NB4 (cell line): ENCODE measurements at regions not wholly inside any gene's neighbourhood (a gene's known extent, or its start where the extent isn't known, plus 50 kb on each side); places are given as distances from the start of the nearest gene placed in this dataset.
"Not testable (repeated sequence)": the region's sequence is repeated elsewhere in the genome, so short reads cannot be mapped to it uniquely, and the experiment has no call there.

Source experiments
- DNase-seq: peaks from one replicate; pipeline ENCODE4 v3.0.0; 2010; ENCODE audit warnings: low read depth
- H3K4me3 ChIP-seq: one replicate; pipeline ENCODE4 v1.5.1; 2011; ENCODE audit warnings: mild to moderate bottlenecking, low read depth, low read length, moderate library complexity
- MYC ChIP-seq: IDR thresholded peaks from 2 replicates; pipeline ENCODE4 v1.6.1; 2011; ENCODE audit warnings: low read depth, low read length
- POLR2A ChIP-seq: IDR thresholded peaks from 2 replicates; pipeline ENCODE4 v1.6.1; 2011; ENCODE audit warnings: mild to moderate bottlenecking; ENCODE audit not compliant: insufficient read length; ENCODE audit errors: extremely low read depth
- TF ChIP-seq, protein P1 (sequence below): IDR thresholded peaks from 2 replicates; pipeline ENCODE4 v1.6.1; 2011; ENCODE audit warnings: low read depth, low read length
- TF ChIP-seq, protein P2 (sequence below): IDR thresholded peaks from one replicate; pipeline ENCODE4 v1.5.1; 2012; ENCODE audit warnings: low read depth, low read length

DNA sequence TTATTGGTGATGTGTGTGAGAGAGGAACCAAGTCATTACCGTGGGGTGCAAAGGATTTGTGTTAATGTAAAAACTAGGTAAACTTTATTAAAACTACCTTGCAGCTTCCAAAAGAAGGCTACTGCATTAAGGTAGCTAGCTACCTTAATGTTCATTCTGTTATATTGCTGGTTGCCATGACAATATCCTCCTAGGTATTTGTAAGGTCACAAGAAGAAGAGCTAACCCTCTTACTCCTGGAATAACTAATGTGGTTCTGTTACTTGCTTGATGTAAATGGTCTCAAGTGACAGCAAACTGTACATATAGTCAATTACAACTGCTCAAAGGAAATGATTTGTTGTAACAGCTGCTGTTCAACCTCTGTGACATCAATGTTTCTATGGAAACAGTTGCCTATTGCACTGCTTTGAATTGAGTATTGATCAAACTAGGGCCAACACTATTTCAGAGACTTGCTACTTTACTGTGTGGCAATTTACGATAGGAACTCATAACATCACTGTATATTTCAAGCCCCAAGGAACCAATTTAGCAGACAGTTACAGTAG, 319.8 kb upstream of the HNRNPA3 start:
- DNase-seq, result no peak
- TF ChIP-seq, protein P1, sequence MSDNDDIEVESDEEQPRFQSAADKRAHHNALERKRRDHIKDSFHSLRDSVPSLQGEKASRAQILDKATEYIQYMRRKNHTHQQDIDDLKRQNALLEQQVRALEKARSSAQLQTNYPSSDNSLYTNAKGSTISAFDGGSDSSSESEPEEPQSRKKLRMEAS, result no peak
- TF ChIP-seq, protein P2, sequence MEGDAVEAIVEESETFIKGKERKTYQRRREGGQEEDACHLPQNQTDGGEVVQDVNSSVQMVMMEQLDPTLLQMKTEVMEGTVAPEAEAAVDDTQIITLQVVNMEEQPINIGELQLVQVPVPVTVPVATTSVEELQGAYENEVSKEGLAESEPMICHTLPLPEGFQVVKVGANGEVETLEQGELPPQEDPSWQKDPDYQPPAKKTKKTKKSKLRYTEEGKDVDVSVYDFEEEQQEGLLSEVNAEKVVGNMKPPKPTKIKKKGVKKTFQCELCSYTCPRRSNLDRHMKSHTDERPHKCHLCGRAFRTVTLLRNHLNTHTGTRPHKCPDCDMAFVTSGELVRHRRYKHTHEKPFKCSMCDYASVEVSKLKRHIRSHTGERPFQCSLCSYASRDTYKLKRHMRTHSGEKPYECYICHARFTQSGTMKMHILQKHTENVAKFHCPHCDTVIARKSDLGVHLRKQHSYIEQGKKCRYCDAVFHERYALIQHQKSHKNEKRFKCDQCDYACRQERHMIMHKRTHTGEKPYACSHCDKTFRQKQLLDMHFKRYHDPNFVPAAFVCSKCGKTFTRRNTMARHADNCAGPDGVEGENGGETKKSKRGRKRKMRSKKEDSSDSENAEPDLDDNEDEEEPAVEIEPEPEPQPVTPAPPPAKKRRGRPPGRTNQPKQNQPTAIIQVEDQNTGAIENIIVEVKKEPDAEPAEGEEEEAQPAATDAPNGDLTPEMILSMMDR, result no peak
- TF ChIP-seq MYC (no peak), POLR2A (no peak)
- no peak overlapping the region for H3K4me3 ChIP-seq

DNA sequence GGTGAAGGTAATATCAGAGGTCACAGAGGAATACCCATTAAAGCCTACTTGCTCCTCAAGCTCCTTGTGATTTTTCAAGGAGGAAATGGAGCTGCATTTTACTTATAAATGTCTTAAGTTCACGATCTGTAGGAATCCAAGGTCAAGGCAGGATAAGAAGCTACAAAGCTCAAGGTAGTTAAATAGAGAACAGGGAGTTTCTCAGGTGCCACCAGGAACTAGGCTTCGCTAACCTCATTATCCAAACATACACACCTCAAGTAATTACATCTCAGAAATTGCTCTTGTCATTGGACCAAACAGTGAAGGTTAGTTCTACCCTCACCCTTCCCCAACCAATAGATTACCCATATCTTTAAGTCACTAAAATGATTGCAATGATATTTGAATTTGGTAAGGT, 317.4 kb upstream of the HNRNPA3 start:
- no peak for DNase-seq
- H3K4me3 ChIP-seq, result no peak overlapping the region
- TF ChIP-seq, protein P1, result no peak
- TF ChIP-seq, protein P2, result no peak
- TF ChIP-seq MYC (no peak), POLR2A (no peak)

DNA sequence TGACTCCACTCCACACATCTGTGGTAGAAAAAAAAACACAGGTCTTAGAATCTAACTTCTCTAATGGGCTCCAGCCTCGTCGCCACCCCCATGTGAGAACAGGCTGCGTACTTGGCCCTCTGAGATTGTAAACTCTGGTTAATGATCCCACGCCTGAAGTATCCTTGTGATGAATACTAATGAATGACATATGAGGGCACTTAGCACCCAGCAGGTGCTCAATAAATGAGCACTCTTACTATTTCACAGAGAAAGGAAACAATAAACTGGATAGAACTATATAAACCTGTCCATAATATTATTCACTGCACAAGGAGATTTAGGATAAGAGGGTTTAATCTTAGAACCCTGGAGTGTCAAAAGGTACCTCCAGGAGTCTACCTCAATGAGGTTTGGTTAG, 310.1 kb upstream of the HNRNPA3 start:
- TF ChIP-seq POLR2A, result no peak
- TF ChIP-seq, protein P1, result no peak
- no peak overlapping the region for H3K4me3 ChIP-seq
- no peak for DNase-seq

DNA sequence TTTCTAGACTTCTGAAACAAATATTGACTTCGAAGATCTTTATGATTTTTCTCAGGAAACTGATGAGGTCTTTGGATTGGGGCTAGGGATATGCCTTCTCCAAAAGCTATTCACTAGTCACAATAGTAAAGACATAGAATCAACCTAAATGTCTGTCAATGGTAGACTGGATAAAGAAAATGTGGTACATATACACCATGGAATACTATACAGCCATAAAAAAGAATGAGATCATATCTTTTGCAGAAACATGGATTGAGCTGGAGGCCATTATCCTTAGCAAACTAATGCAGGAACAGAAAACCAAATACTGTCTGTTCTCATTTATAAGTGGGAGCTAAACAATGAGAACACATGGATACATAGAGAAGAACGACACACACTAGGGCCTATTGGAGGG, 308.5 kb upstream of the HNRNPA3 start:
- H3K4me3 ChIP-seq, DNase-seq: not testable (repeated sequence)

DNA sequence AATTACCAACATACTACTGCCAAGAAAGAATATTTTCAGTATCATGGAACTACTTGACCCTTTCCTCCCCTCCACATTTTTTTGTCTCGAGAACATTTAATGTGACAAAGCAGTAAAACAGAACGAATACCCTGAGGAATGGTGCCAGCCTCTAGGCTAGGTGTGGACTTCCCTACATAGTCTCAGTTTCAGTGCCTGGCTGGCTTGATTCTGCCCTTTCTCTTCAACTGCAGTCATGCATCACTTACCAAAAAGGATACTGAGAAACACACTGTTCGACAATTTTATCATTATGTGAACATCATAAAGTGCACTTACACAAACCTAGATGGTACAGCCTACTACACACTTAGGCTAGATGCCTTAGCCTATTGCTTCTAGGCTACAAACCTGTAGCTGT, 305.3 kb upstream of the HNRNPA3 start:
- no peak for DNase-seq
- TF ChIP-seq, protein P1, result no peak
- TF ChIP-seq, protein P2, result no peak
- no peak for TF ChIP-seq MYC
- no peak for TF ChIP-seq POLR2A
- no peak overlapping the region for H3K4me3 ChIP-seq

DNA sequence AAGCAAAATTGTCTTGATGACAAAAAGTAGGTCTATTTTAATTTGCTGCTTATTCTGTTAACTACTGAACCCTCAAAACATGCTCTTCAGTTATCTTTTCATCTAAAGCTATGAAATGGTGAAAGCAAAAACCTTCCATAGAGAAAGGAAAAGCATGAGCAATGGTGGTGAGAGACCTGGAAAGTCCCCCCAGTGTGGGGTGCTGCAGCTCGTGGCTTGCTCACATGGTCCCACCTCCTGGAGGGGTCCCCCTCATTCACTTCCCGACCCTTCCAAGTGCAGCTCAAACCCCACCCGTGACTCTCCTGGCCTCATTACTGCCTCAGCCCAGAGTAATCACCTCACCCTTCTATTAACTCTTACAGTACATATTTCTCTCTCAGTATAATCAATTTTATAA, 301.8 kb upstream of the HNRNPA3 start:
- H3K4me3 ChIP-seq, result no peak overlapping the region
- TF ChIP-seq, protein P2, result no peak
- TF ChIP-seq, protein P1, result no peak
- TF ChIP-seq POLR2A, result no peak
- TF ChIP-seq MYC, result no peak
- no peak for DNase-seq

DNA sequence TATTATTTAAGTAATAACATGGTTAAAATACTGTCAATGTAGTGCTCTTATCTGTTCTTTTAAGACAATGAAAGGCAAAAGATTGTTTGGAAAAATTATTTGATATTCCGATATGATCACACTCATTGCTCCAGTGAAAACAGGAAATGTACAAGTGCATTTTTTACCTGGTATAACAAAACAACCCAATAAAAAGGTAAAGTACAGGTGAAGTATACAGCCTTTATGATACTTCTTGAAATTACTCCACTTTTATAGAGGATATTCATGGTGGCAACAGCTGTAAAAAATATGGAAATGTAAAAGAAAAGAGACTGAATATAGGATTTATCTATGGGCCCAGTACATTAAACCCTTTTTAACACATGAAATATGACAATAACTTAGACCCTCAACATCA, 298.6 kb upstream of the HNRNPA3 start:
- DNase-seq, result no peak
- H3K4me3 ChIP-seq, result no peak overlapping the region
- TF ChIP-seq, protein P2, result no peak
- TF ChIP-seq POLR2A (no peak), MYC (no peak)
- TF ChIP-seq, protein P1, result no peak
